Spleen (tissue), 11 donors: ENCODE measurements at regions not wholly inside any gene's neighbourhood (a gene's known extent, or its start where the extent isn't known, plus 50 kb on each side); places are given as distances from the start of the nearest gene placed in this dataset.

Experiments used
- DNase-seq: peaks from one replicate; pipeline ENCODE4 v3.0.0-alpha.2; 2020
- H3K27ac ChIP-seq, 8 donors: fragments of 200-600 bp; sonication (generic) in 7 of 8; 1 replicate in 4 of 8; 2 replicates in 4 of 8; pipeline versions ENCODE4 v1.5.0 to v1.8.0; 2016 to 2021; ENCODE audit warnings: inconsistent platforms in 4 of 8, mild to moderate bottlenecking in 4 of 8, moderate library complexity in 1 of 8
- H3K27me3 ChIP-seq, 7 donors: fragments of 200-600 bp; sonication (generic) in 6 of 7; replicated peaks in 1 of 7; 1 replicate in 4 of 7; 2 replicates in 3 of 7; pipeline versions ENCODE4 v1.5.0 to v1.8.0; 2016 to 2021; ENCODE audit warnings: inconsistent platforms in 3 of 7, mild to moderate bottlenecking in 1 of 7
- H3K36me3 ChIP-seq, 6 donors: fragments of 200-600 bp; sonication (generic) in 5 of 6; 1 replicate in 4 of 6; 2 replicates in 2 of 6; pipeline versions ENCODE4 v1.5.0 to v1.8.0; 2016 to 2021; ENCODE audit warnings: inconsistent platforms in 2 of 6
- H3K4me1 ChIP-seq, 6 donors: fragments of 200-600 bp; sonication (generic) in 5 of 6; 1 replicate in 3 of 6; 2 replicates in 3 of 6; pipeline versions ENCODE4 v1.5.0 to v1.8.0; 2016 to 2021; ENCODE audit warnings: inconsistent platforms in 3 of 6
- H3K4me3 ChIP-seq, 8 donors: fragments of 200-600 bp; sonication (generic) in 7 of 8; 1 replicate in 4 of 8; 2 replicates in 4 of 8; pipeline versions ENCODE4 v1.5.0 to v1.8.0; 2016 to 2021; ENCODE audit warnings: inconsistent platforms in 4 of 8, mild to moderate bottlenecking in 4 of 8, moderate library complexity in 2 of 8
- H3K9me3 ChIP-seq, 8 donors: fragments of 200-600 bp; sonication (generic) in 7 of 8; 1 replicate in 4 of 8; 2 replicates in 4 of 8; pipeline versions ENCODE4 v1.5.0 to v1.8.0; 2016 to 2021; ENCODE audit warnings: inconsistent platforms in 4 of 8
- POLR2A ChIP-seq, 3 donors: fragments of 450-650 bp; IDR thresholded peaks; one replicate each; pipeline ENCODE4 v1.5.1; 2017; ENCODE audit warnings: antibody characterized with exemption in 3 of 3, mild to moderate bottlenecking in 1 of 3
- POLR2AphosphoS5 ChIP-seq, 3 donors: sonication (generic); formaldehyde crosslinking; IDR thresholded peaks; one replicate each; pipeline ENCODE4 v1.5.1; 2017; ENCODE audit warnings: antibody characterized with exemption in 3 of 3
- WGBS, 5 donors: extraction: QIAGEN DNeasy Blood & Tissue Kit in 3 of 5; methylation state at CpG; one replicate each; pipeline versions ENCODE4 v1.1.5 to v1.1.7; 2013 to 2018; 5-methylcytosine and 5-hydroxymethylcytosine counted together
- intact Hi-C: fragments of 100-400 bp; cut with DNase I; formaldehyde crosslinking; loops from one replicate; pipeline ENCODE4 v1.15.0; 2023; ENCODE audit warnings: low total_unique reads
- TF ChIP-seq, protein P1 (sequence below), 11 experiments: fragments of 200-600 bp in 7 of 11; fragments of 450-650 bp in 4 of 11; sonication (generic) in 4 of 11; IDR thresholded peaks in 8 of 11; conservative IDR thresholded peaks in 3 of 11; 1 replicate in 7 of 11; 2 replicates in 4 of 11; pipeline versions ENCODE4 v1.4.0 to v1.8.0; 2016 to 2021; ENCODE audit warnings: antibody characterized with exemption in 11 of 11, inconsistent platforms in 4 of 11, mild to moderate bottlenecking in 1 of 11
- donor health status: healthy with polysubstance abuse.
- donor health status: DM: no; HTN: no; CAD: no; lungs with moderate emphysema.
- donor health status: DM: no; HTN: no; CAD: no.
- donor health status: Bipolar disorder and iron deficiency.
- donor health status: healthy.
- donor health status: DM: no; HTN: no; CAD: no.
- donor health status: DM: yes; HTN: yes; CAD: no.

- H3K27ac ChIP-seq: no peak overlapping the region
- no peak overlapping the region for H3K4me3 ChIP-seq
- no peaks in the 10 kb centered on the region for H3K27me3 ChIP-seq
- TF ChIP-seq POLR2A (IDR thresholded peaks at IDR 0.05): no peak
- DNase-seq: no peak
- no peaks in the 10 kb centered on the region for H3K9me3 ChIP-seq
- peaks cover 0 to 8% (median 3%) of the 10 kb centered on the region in 6 donors for H3K4me1 ChIP-seq
- intact Hi-C loops: no loop called here
- 80 to 87% (median 83%) methylated on average over 2 of the region's 2 CpGs for WGBS, 5 donors
- no peaks in the 10 kb centered on the region for H3K36me3 ChIP-seq
Observed at GRCh38 chr10:64086083-64086767, 565.0 kb downstream of the REEP3 start.

DNA sequence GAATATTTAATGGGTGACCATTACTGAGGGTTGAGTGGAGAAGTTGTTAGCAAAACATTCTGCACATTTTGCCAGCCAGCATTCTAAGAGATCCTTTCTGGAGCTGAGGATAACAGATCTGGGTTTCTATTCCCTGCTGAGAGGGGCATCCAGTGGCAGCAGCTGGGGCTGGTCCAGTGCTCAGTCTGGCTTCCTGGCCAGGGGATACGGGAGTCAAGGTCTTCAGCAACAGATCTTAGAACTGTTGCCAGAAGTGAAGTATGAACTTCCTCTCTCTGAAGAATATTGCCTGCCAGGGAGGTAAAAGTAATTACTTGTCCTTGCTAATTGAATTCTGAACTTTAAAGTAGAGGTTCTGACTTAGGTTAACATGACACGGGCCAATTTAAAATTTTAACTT, 568.4 kb downstream of the REEP3 start:
- TF ChIP-seq, protein P1, sequence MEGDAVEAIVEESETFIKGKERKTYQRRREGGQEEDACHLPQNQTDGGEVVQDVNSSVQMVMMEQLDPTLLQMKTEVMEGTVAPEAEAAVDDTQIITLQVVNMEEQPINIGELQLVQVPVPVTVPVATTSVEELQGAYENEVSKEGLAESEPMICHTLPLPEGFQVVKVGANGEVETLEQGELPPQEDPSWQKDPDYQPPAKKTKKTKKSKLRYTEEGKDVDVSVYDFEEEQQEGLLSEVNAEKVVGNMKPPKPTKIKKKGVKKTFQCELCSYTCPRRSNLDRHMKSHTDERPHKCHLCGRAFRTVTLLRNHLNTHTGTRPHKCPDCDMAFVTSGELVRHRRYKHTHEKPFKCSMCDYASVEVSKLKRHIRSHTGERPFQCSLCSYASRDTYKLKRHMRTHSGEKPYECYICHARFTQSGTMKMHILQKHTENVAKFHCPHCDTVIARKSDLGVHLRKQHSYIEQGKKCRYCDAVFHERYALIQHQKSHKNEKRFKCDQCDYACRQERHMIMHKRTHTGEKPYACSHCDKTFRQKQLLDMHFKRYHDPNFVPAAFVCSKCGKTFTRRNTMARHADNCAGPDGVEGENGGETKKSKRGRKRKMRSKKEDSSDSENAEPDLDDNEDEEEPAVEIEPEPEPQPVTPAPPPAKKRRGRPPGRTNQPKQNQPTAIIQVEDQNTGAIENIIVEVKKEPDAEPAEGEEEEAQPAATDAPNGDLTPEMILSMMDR (IDR thresholded peaks at IDR 0.05 in 8 of 11, conservative IDR thresholded peaks at IDR 0.05 in 3 of 11): no peak
- TF ChIP-seq POLR2AphosphoS5 (IDR thresholded peaks at IDR 0.05): peak in 1 of 3 donors; percentile 31
- Histone ChIP-seq H3K4me1 (peaks cover 0 to 8% (median 3%) of the 10 kb centered on the region in 6 donors), H3K36me3 (no peaks in the 10 kb centered on the region), H3K27ac (no peak overlapping the region), H3K27me3 (peaks cover 0 to 12% (median 0%) of the 10 kb centered on the region in 7 donors), H3K4me3 (no peak overlapping the region), H3K9me3 (no peaks in the 10 kb centered on the region)
- intact Hi-C loops: no loop called here
- no peak for DNase-seq
- WGBS, 5 donors: 26 to 39% (median 31%) methylated on average over 2 of the region's 2 CpGs

DNA sequence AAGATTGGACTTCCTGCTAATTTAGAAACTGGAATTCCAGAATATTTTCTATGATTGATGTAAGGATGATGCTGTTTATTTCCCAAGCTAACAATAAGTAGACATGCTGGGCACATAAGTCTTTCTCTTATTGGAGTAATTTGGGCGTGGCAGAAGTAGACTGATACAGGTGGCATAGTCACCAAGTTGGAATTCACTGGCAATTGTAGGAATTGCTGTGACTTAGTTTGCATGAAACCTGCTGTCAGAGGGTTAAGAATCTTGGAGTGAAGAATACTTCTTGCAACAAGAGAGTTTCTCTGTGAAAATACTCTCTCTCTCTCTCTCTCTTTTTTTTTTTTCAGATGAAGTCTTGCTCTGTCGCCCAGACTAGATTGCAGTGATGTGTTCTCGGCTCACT, 569.7 kb downstream of the REEP3 start:
- TF ChIP-seq, protein P1 (IDR thresholded peaks at IDR 0.05 in 8 of 11, conservative IDR thresholded peaks at IDR 0.05 in 3 of 11): no peak
- TF ChIP-seq POLR2A (IDR thresholded peaks at IDR 0.05): no peak
- no peak for TF ChIP-seq POLR2AphosphoS5 (IDR thresholded peaks at IDR 0.05)
- no peak overlapping the region for H3K4me3 ChIP-seq
- WGBS, 5 donors: 80 to 93% (median 82%) methylated on average over 3 of the region's 3 CpGs
- H3K36me3 ChIP-seq: no peaks in the 10 kb centered on the region
- intact Hi-C loops: no loop called here
- no peaks in the 10 kb centered on the region for H3K9me3 ChIP-seq
- no peak for DNase-seq
- no peak overlapping the region for H3K27ac ChIP-seq
- peaks cover 0 to 17% (median 0%) of the 10 kb centered on the region in 7 donors for H3K27me3 ChIP-seq
- peaks cover 0 to 8% (median 3%) of the 10 kb centered on the region in 6 donors for H3K4me1 ChIP-seq

DNA sequence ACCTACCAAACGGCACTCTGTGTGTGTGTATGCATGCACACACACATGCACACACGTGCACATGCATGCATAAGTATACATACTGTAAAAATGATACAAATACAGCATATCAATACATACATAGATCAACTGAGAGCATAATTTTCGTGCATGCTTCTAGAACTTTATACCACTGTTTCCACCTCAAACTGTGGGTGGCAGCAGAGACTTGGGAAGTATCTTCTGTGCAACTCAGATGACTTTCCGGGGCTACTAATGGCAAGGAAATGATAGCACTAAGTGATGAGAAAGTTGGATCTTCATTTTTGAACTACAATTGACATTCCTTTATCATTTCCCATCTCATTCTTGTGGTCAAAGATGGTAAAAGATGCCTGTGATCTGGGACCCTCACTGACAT, 570.7 kb downstream of the REEP3 start:
- WGBS, 5 donors: 49 to 68% (median 57%) methylated on average over 4 of the region's 4 CpGs
- intact Hi-C loops: no loop called here
- peaks cover 0 to 8% (median 3%) of the 10 kb centered on the region in 6 donors for H3K4me1 ChIP-seq
- H3K4me3 ChIP-seq: no peak overlapping the region
- H3K27me3 ChIP-seq: peaks cover 0 to 17% (median 0%) of the 10 kb centered on the region in 7 donors
- no peak for DNase-seq
- H3K9me3 ChIP-seq: no peaks in the 10 kb centered on the region
- TF ChIP-seq POLR2AphosphoS5 (IDR thresholded peaks at IDR 0.05): no peak
- TF ChIP-seq POLR2A (IDR thresholded peaks at IDR 0.05): no peak
- TF ChIP-seq, protein P1 (IDR thresholded peaks at IDR 0.05 in 8 of 11, conservative IDR thresholded peaks at IDR 0.05 in 3 of 11): peak in 2 of 11 experiments; percentile 13 to 17
- no peak overlapping the region for H3K27ac ChIP-seq
- H3K36me3 ChIP-seq: no peaks in the 10 kb centered on the region
